Activated T-helper 17 cell treated with anti-CD3 and anti-CD28 coated beads, Interleukin-2, amount 50 U/mL, for 72 hours (primary cell): ENCODE measurements at regions not wholly inside any gene's neighbourhood (a gene's known extent, or its start where the extent isn't known, plus 50 kb on each side); places are given as distances from the start of the nearest gene placed in this dataset.

Source experiments
- ATAC-seq: fragments of 150-1000 bp; cut with Tn5 transposase; replicated peaks from 2 replicates; pipeline ENCODE4 v1.10.0; 2021; ENCODE audit warnings: mild to moderate bottlenecking, moderate library complexity
- H3K27ac Mint-ChIP-seq: one replicate; pipeline ENCODE4 v1.8.0; 2022; ENCODE audit warnings: mixed read lengths
- H3K27me3 Mint-ChIP-seq: one replicate; pipeline ENCODE4 v1.8.0; 2022; ENCODE audit warnings: mixed read lengths
- H3K36me3 Mint-ChIP-seq: one replicate; pipeline ENCODE4 v1.8.0; 2022; ENCODE audit warnings: low read depth, mild to moderate bottlenecking, mixed read lengths
- H3K4me1 Mint-ChIP-seq: one replicate; pipeline ENCODE4 v1.8.0; 2022; ENCODE audit warnings: mixed read lengths
- H3K4me3 Mint-ChIP-seq: one replicate; pipeline ENCODE4 v1.8.0; 2022; ENCODE audit warnings: mild to moderate bottlenecking, mixed read lengths
- H3K9me3 Mint-ChIP-seq: one replicate; pipeline ENCODE4 v1.8.0; 2022; ENCODE audit warnings: mixed read lengths

DNA sequence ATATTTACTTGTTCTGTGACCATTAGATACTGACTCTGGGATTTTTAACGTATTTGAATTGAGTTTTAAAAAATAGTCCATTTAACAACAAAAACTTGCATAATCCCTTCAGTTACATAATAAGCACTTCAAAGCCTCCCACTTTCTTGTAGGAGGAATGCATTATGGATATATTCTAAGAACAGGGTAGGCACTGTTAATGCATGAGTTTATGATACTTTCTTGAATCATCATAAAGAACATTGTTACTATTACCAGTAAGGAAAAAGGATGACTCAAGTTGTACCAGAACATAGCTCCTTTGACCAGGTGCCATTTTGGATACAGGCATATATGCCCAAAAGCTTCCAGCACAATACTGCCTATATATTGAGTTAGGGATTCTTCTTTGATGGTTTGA is 671.4 kb downstream of the GALC start:
- no peaks in the 10 kb centered on the region for H3K36me3 Mint-ChIP-seq
- no peak overlapping the region for H3K4me3 Mint-ChIP-seq
- no peak for ATAC-seq
- no peaks in the 10 kb centered on the region for H3K27me3 Mint-ChIP-seq
- no peaks in the 10 kb centered on the region for H3K4me1 Mint-ChIP-seq
- H3K9me3 Mint-ChIP-seq = peaks cover 12% of the 10 kb centered on the region
- no peak overlapping the region for H3K27ac Mint-ChIP-seq

DNA sequence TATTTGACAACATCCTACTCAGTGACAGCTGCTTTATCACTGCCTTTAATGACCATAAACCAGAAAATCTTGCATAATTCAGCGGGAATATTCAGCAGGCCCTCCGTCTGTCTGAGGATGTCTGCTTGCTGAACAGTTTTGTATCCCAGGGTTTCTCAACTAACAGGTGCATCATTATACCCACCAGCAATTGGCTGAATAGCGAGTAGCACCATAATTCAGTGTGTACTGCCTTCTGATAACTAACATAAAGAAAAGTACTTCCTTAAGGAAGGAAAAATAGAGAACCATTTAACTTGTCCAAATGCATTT is 680.1 kb downstream of the GALC start:
- no peak for ATAC-seq
- H3K9me3 Mint-ChIP-seq = peaks cover 18% of the 10 kb centered on the region
- H3K36me3 Mint-ChIP-seq = no peaks in the 10 kb centered on the region
- H3K27me3 Mint-ChIP-seq = no peaks in the 10 kb centered on the region
- H3K27ac Mint-ChIP-seq = no peak overlapping the region
- no peaks in the 10 kb centered on the region for H3K4me1 Mint-ChIP-seq
- H3K4me3 Mint-ChIP-seq = no peak overlapping the region

DNA sequence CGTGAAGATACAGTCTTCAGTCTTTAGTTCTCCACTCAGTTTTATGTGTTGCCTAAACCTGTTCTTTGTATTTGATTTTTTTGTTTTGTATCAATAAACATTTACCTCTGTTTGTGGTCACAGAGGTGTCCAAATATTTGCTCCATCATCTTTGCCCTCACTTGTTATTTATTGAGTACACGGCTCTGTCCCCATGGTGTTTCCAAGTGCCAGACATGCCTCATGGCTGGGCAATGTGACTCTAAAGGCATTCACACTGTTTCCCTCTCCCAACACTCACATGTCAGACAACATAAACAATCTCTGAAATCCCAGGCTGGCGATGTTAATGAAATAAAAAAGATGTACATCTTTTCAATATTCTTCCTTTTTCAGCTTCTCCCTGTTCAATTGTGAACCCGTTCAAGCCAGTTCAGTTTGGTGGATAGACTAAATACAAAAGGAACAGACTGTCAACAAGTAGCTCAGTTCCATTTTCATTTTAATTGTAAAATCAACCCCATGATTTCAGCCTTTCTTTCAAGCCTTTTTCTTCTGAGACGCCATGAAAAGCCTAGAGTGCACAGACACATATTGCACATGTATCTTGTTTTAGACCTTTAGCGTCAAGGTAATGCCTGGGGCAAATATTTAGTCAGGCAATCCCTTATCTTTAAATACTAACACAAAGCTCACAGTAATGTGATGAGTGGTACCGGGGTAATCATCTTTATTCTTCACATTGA is 680.7 kb downstream of the GALC start:
- no peaks in the 10 kb centered on the region for H3K36me3 Mint-ChIP-seq
- H3K4me1 Mint-ChIP-seq = no peaks in the 10 kb centered on the region
- no peak overlapping the region for H3K27ac Mint-ChIP-seq
- no peak for ATAC-seq
- no peak overlapping the region for H3K4me3 Mint-ChIP-seq
- H3K9me3 Mint-ChIP-seq = peaks cover 18% of the 10 kb centered on the region
- no peaks in the 10 kb centered on the region for H3K27me3 Mint-ChIP-seq

DNA sequence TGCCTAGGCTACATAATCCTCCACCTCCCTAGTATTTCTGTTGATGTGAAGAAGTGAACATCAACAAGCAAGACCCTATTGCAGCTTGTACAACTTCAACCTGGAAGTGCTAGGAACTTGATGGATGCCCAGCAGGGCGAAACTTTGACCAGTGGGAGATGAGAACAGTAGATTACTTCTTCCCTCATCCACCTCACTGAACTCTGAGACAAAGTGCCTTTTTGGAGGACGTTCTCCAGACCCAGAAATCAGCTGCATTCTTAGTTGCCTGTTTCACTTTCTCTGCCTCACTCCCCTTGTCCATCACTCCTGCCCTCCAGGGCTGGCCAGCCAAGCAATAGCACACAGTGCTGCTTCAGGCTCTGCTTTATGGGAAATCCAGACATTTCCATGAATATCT is 683.4 kb downstream of the GALC start:
- no peak overlapping the region for H3K4me3 Mint-ChIP-seq
- H3K9me3 Mint-ChIP-seq = peaks cover 25% of the 10 kb centered on the region
- no peak for ATAC-seq
- H3K36me3 Mint-ChIP-seq = no peaks in the 10 kb centered on the region
- no peak overlapping the region for H3K27ac Mint-ChIP-seq
- no peaks in the 10 kb centered on the region for H3K27me3 Mint-ChIP-seq
- no peaks in the 10 kb centered on the region for H3K4me1 Mint-ChIP-seq

GRCh38 chr14:87306409-87307168 is 686.4 kb downstream of the GALC start:
- no peaks in the 10 kb centered on the region for H3K4me1 Mint-ChIP-seq
- H3K27me3 Mint-ChIP-seq = no peaks in the 10 kb centered on the region
- H3K36me3 Mint-ChIP-seq = no peaks in the 10 kb centered on the region
- H3K9me3 Mint-ChIP-seq = peaks cover 20% of the 10 kb centered on the region
- ATAC-seq = no peak
- H3K27ac Mint-ChIP-seq = no peak overlapping the region
- H3K4me3 Mint-ChIP-seq = no peak overlapping the region

DNA sequence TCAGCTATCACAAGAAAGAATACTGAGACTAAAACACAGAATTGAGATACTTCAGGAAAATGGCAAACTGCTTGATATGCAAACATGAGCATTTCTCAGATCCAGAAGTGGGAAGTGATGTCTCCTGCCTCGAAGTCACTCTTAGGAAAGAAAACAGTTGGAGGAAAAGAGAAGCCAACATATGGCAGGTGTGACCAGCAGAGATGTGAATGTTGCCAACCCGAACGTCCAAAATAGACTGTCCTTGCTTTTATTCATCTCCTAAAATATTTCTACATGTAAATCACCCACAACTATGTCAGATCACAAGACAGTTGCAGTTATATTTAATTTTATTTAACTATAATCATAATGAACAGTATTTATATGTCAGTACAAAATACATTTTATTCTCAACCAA is 687.6 kb downstream of the GALC start:
- H3K4me1 Mint-ChIP-seq = no peaks in the 10 kb centered on the region
- H3K36me3 Mint-ChIP-seq = no peaks in the 10 kb centered on the region
- H3K4me3 Mint-ChIP-seq = no peak overlapping the region
- H3K27me3 Mint-ChIP-seq = no peaks in the 10 kb centered on the region
- no peak overlapping the region for H3K27ac Mint-ChIP-seq
- H3K9me3 Mint-ChIP-seq = peaks cover 16% of the 10 kb centered on the region
- ATAC-seq = no peak

GRCh38 chr14:87304404-87304803 is 688.6 kb downstream of the GALC start:
- Mint-ChIP-seq H3K9me3 (peaks cover 15% of the 10 kb centered on the region), H3K4me3 (no peak overlapping the region), H3K4me1 (no peaks in the 10 kb centered on the region), H3K27me3 (no peaks in the 10 kb centered on the region), H3K27ac (no peak overlapping the region), H3K36me3 (no peaks in the 10 kb centered on the region)
- no peak for ATAC-seq

GRCh38 chr14:87286826-87287225 is 706.2 kb downstream of the GALC start:
- Mint-ChIP-seq H3K27ac (no peak overlapping the region), H3K4me1 (no peaks in the 10 kb centered on the region), H3K27me3 (no peaks in the 10 kb centered on the region), H3K9me3 (peaks cover 9% of the 10 kb centered on the region), H3K36me3 (no peaks in the 10 kb centered on the region), H3K4me3 (no peak overlapping the region)
- ATAC-seq = no peak

GRCh38 chr14:87286191-87286590 is 706.8 kb downstream of the GALC start:
- Mint-ChIP-seq H3K36me3 (no peaks in the 10 kb centered on the region), H3K9me3 (peaks cover 8% of the 10 kb centered on the region), H3K4me1 (no peaks in the 10 kb centered on the region), H3K27ac (no peak overlapping the region), H3K4me3 (no peak overlapping the region), H3K27me3 (no peaks in the 10 kb centered on the region)
- ATAC-seq = no peak

DNA sequence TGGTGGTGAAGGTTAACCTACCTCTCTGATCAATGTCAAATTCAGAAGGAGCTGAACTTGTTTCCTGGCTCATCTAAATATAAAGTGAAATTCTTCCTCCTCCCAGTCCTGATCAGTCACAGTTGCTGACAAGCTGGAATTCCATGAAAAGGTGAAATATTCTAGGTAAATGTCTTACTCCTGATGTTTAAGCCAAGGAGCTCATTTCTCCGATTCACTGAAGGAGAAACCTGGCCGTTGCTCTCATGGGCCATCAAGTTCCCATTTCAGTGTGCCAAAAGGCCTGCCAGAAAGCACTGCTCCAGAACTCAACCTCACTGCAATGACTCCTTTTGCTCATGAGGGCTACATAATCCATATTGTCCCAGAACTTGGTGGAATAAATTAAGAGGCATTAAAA is 707.5 kb downstream of the GALC start:
- H3K4me3 Mint-ChIP-seq = no peak overlapping the region
- no peaks in the 10 kb centered on the region for H3K4me1 Mint-ChIP-seq
- H3K27me3 Mint-ChIP-seq = no peaks in the 10 kb centered on the region
- H3K9me3 Mint-ChIP-seq = peaks cover 8% of the 10 kb centered on the region
- H3K36me3 Mint-ChIP-seq = no peaks in the 10 kb centered on the region
- no peak overlapping the region for H3K27ac Mint-ChIP-seq
- ATAC-seq = no peak

DNA sequence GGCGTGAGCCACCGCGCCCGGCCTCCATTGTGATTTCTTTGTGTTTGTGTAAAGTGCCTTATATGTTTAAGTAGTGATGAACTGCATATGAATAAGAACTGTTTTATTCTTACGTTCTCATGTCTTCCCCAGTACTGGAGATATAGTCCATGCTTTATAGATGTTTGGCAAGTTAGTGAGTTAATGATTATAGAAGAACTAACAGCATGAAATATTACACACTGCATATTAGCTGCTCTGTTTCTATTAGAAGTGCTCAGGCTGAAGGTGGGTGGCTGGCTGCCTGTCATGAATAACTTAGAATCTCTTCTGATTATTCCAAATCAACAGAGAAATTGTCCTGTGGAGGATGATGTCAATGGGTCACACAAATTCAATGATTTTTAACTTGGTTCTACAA is 709.4 kb downstream of the GALC start:
- no peak for ATAC-seq
- H3K4me1 Mint-ChIP-seq = no peaks in the 10 kb centered on the region
- H3K4me3 Mint-ChIP-seq = no peak overlapping the region
- no peak overlapping the region for H3K27ac Mint-ChIP-seq
- peaks cover 5% of the 10 kb centered on the region for H3K9me3 Mint-ChIP-seq
- H3K36me3 Mint-ChIP-seq = no peaks in the 10 kb centered on the region
- no peaks in the 10 kb centered on the region for H3K27me3 Mint-ChIP-seq

DNA sequence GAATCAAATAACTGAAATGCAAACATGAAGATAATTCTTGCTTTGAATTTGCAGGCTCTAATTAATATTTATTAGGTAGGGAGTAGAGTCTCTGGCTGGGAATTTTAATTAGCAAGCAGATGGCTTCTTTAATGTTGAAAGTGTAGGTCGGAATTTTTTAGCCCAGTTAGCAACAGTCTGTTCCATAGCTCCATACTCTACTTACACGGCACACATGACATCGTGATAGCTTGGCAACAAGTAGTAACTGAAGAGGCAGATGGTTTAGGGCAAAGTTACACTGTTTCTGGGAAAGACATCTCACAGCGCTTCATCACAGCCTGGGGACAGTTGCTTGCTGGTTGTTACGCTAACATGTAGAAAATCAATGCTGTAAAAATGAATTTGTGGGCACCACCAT is 710.7 kb downstream of the GALC start:
- no peaks in the 10 kb centered on the region for H3K36me3 Mint-ChIP-seq
- H3K4me3 Mint-ChIP-seq = no peak overlapping the region
- H3K9me3 Mint-ChIP-seq = peaks cover 5% of the 10 kb centered on the region
- no peak for ATAC-seq
- no peaks in the 10 kb centered on the region for H3K4me1 Mint-ChIP-seq
- H3K27me3 Mint-ChIP-seq = no peaks in the 10 kb centered on the region
- no peak overlapping the region for H3K27ac Mint-ChIP-seq

DNA sequence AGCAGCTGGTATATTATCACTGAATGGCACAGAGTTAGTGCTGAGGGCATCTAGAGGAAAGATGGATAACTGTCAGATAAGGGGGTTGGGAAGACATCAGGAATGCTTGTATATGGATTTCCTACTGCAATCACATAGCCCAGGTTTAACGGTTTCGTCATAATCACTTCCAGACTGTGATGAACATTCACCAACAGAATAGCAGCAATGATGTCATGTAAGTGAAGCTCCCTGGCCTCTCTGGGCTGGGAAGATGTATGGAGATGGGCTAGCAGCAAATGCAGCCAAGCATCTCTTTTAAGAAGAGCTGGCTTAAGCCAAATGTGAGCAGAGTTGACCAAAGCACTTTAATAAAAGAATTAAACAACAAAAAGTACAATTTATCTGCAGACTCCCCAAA is 714.6 kb downstream of the GALC start:
- Mint-ChIP-seq H3K4me1 (no peaks in the 10 kb centered on the region), H3K36me3 (no peaks in the 10 kb centered on the region), H3K4me3 (no peak overlapping the region), H3K9me3 (peaks cover 3% of the 10 kb centered on the region), H3K27me3 (no peaks in the 10 kb centered on the region), H3K27ac (no peak overlapping the region)
- ATAC-seq = no peak

GRCh38 chr14:87271331-87271730 is 721.7 kb downstream of the GALC start:
- H3K4me1 Mint-ChIP-seq = no peaks in the 10 kb centered on the region
- no peaks in the 10 kb centered on the region for H3K36me3 Mint-ChIP-seq
- no peak overlapping the region for H3K4me3 Mint-ChIP-seq
- H3K9me3 Mint-ChIP-seq = peaks cover 8% of the 10 kb centered on the region
- no peaks in the 10 kb centered on the region for H3K27me3 Mint-ChIP-seq
- H3K27ac Mint-ChIP-seq = no peak overlapping the region
- no peak for ATAC-seq

- no peak overlapping the region for H3K27ac Mint-ChIP-seq
- H3K4me3 Mint-ChIP-seq = no peak overlapping the region
- H3K9me3 Mint-ChIP-seq = peaks cover 8% of the 10 kb centered on the region
- H3K27me3 Mint-ChIP-seq = no peaks in the 10 kb centered on the region
- ATAC-seq = no peak
- H3K4me1 Mint-ChIP-seq = no peaks in the 10 kb centered on the region
- no peaks in the 10 kb centered on the region for H3K36me3 Mint-ChIP-seq
Observed at GRCh38 chr14:87268997-87269396, 724.0 kb downstream of the GALC start.
